HCT116 (cell line): ENCODE measurements at regions not wholly inside any gene's neighbourhood (a gene's known extent, or its start where the extent isn't known, plus 50 kb on each side); places are given as distances from the start of the nearest gene placed in this dataset.

Experiments
- ATAC-seq: fragments of 200-7000 bp; cut with Tn5 transposase; 2 replicates; pipeline ENCODE4 v1.9.1; 2020; ENCODE audit warnings: mild to moderate bottlenecking, moderate library complexity
- BruUV-seq: library from RNA; stranded (reverse); fragments of 400-500 nt; replicated peaks from 2 replicates; lab custom pipeline; 2021; lab: Mats Ljungman, UMichigan
- CTCF ChIA-PET: fragments of 300-600 bp; sonication (Branson Sonifier 250); formaldehyde crosslinking; loops from one replicate; lab custom pipeline; 2021; ENCODE audit warnings: antibody characterized with exemption; lab: Charles Lee
- POLR2A ChIA-PET: fragments of 300-600, 350-600 bp; sonication (Branson Sonifier 250); formaldehyde crosslinking; loops from one replicate; lab custom pipeline; 2021; ENCODE audit warnings: antibody characterized with exemption; lab: Charles Lee
- RAD21 ChIA-PET, 2 experiments: fragments of 300-600 bp; sonication (Branson Sonifier 250); formaldehyde crosslinking; loops; one replicate each; lab custom pipeline; 2023; ENCODE audit warnings: low total read pairs in 2 of 2; ENCODE audit not compliant: uncharacterized antibody in 2 of 2, unreplicated experiment in 2 of 2, low non-redundant PET in 1 of 2; lab: Charles Lee
- DNase-seq: peaks from one replicate; pipeline ENCODE4 v3.0.0-alpha.2; 2010; ENCODE audit warnings: low read depth, low spot score
- H2AFZ ChIP-seq: fragments of 200-600 bp; shearing (Covaris generic), sonication (generic); 2 replicates; pipeline ENCODE4 v1.6.1; 2017; ENCODE audit warnings: low read depth, mixed run types, mixed read lengths, antibody characterized with exemption, low read length; ENCODE audit not compliant: poor library complexity, severe bottlenecking
- H3K27ac ChIP-seq: 2 replicates; pipeline ENCODE4 v1.5.1; 2012; ENCODE audit warnings: low read depth, low read length
- H3K27me3 ChIP-seq: fragments of 200-600 bp; sonication (generic); 2 replicates; pipeline ENCODE4 v1.6.1; 2016; ENCODE audit warnings: mixed run types, low read length, mixed read lengths; ENCODE audit not compliant: insufficient read depth
- H3K36me3 ChIP-seq, 2 experiments: fragments of 200-500 bp in 1 of 2; fragments of 200-600 bp in 1 of 2; sonication (Bioruptor generic) in 1 of 2; sonication (generic) in 1 of 2; 2 replicates each; pipeline versions ENCODE4 v1.5.1 to v1.6.1; 2014 to 2016; ENCODE audit warnings: low read length in 2 of 2, inconsistent platforms in 1 of 2, mixed read lengths in 1 of 2, mixed run types in 1 of 2; ENCODE audit not compliant: insufficient read depth in 2 of 2, control insufficient read depth in 1 of 2
- H3K4me1 ChIP-seq, 2 experiments: fragments of 200-600 bp in 1 of 2; sonication (generic) in 1 of 2; 2 replicates each; pipeline versions ENCODE4 v1.5.1 to v1.6.1; 2012 to 2017; ENCODE audit warnings: low read length in 2 of 2, inconsistent platforms in 1 of 2, mild to moderate bottlenecking in 1 of 2, mixed read lengths in 1 of 2, mixed run types in 1 of 2, moderate library complexity in 1 of 2; ENCODE audit not compliant: insufficient read depth in 2 of 2, control insufficient read depth in 1 of 2
- H3K4me2 ChIP-seq: fragments of 200-600 bp; sonication (generic); 2 replicates; pipeline ENCODE4 v1.6.1; 2017; ENCODE audit warnings: mixed run types, low read length, mixed read lengths
- H3K4me3 ChIP-seq, 2 experiments: fragments of 200-600 bp in 1 of 2; sonication (generic) in 1 of 2; replicated peaks in 1 of 2; 2 replicates each; pipeline ENCODE4 v1.5.1; 2011 to 2016; ENCODE audit warnings: low read length in 2 of 2, control low read depth in 1 of 2, low read depth in 1 of 2, mild to moderate bottlenecking in 1 of 2, mixed read lengths in 1 of 2, mixed run types in 1 of 2
- H3K79me2 ChIP-seq: fragments of 200-600 bp; sonication (generic); 2 replicates; pipeline ENCODE4 v1.6.1; 2017; ENCODE audit warnings: mild to moderate bottlenecking, mixed run types, low read length, moderate library complexity, mixed read lengths; ENCODE audit not compliant: insufficient read depth
- H3K9ac ChIP-seq: fragments of 200-600 bp; sonication (generic); 2 replicates; pipeline ENCODE4 v1.6.1; 2016; ENCODE audit warnings: low read length, mixed read lengths
- H3K9me2 ChIP-seq: fragments of 200-600 bp; sonication (generic), shearing (Covaris generic); 2 replicates; pipeline ENCODE4 v1.6.1; 2017; ENCODE audit warnings: mixed run types, mild to moderate bottlenecking, moderate library complexity; ENCODE audit not compliant: insufficient read depth
- H3K9me3 ChIP-seq, 2 experiments: fragments of 200-500 bp in 1 of 2; fragments of 200-600 bp in 1 of 2; sonication (Bioruptor generic) in 1 of 2; sonication (generic) in 1 of 2; 2 replicates each; pipeline ENCODE4 v1.6.1; 2014 to 2017; ENCODE audit warnings: low read length in 2 of 2, mixed read lengths in 2 of 2, inconsistent platforms in 1 of 2, low read depth in 1 of 2, mild to moderate bottlenecking in 1 of 2, mixed run types in 1 of 2, moderate library complexity in 1 of 2; ENCODE audit not compliant: control insufficient read depth in 1 of 2, insufficient read depth in 1 of 2
- H4K20me1 ChIP-seq: fragments of 200-600 bp; sonication (generic), shearing (Covaris generic); 2 replicates; pipeline ENCODE4 v1.6.1; 2017; ENCODE audit warnings: mixed run types, mild to moderate bottlenecking, moderate library complexity; ENCODE audit not compliant: insufficient read depth
- CBX3 ChIP-seq: IDR thresholded peaks from 2 replicates; pipeline ENCODE4 v1.6.1; 2012; ENCODE audit warnings: low read depth
- CEBPB ChIP-seq: IDR thresholded peaks from 2 replicates; pipeline ENCODE4 v1.6.1; 2012; ENCODE audit warnings: low read depth
- EGR1 ChIP-seq: IDR thresholded peaks from 2 replicates; pipeline ENCODE4 v1.6.1; 2012; ENCODE audit warnings: low read depth
- EZH2 ChIP-seq: fragments of 200-600 bp; sonication (generic); IDR thresholded peaks from 2 replicates; pipeline ENCODE4 v1.6.1; 2017; ENCODE audit warnings: antibody characterized with exemption, mixed run types
- JUND ChIP-seq: IDR thresholded peaks from 2 replicates; pipeline ENCODE4 v1.6.1; 2012
- POLR2A ChIP-seq: IDR thresholded peaks from 2 replicates; pipeline ENCODE4 v1.7.0; 2011; ENCODE audit warnings: borderline replicate concordance; ENCODE audit not compliant: insufficient read depth, insufficient read length; ENCODE audit errors: extremely low read depth
- RAD21 ChIP-seq: IDR thresholded peaks from 2 replicates; pipeline ENCODE4 v1.6.1; 2012; ENCODE audit warnings: low read depth, mild to moderate bottlenecking
- SP1 ChIP-seq: IDR thresholded peaks from 2 replicates; pipeline ENCODE4 v1.6.1; 2012; ENCODE audit warnings: low read depth
- SRF ChIP-seq: IDR thresholded peaks from 2 replicates; pipeline ENCODE4 v1.6.1; 2012; ENCODE audit warnings: low read depth
- TCF7L2 ChIP-seq: IDR thresholded peaks from 2 replicates; pipeline ENCODE4 v1.7.0; 2011; ENCODE audit warnings: borderline replicate concordance, inconsistent platforms; ENCODE audit not compliant: insufficient read depth, insufficient read length; ENCODE audit errors: extremely low read depth
- YY1 ChIP-seq: IDR thresholded peaks from 2 replicates; pipeline ENCODE4 v1.6.1; 2011; ENCODE audit warnings: low read length, low read depth, moderate library complexity, mild to moderate bottlenecking; ENCODE audit not compliant: insufficient replicate concordance; ENCODE audit errors: extremely low read depth
- ZFX ChIP-seq: fragments of 450-650 bp; IDR thresholded peaks from 2 replicates; pipeline ENCODE4 v1.6.1; 2017
- intact Hi-C: fragments of 100-400 bp; cut with micrococcal nuclease; formaldehyde crosslinking; loops from 2 replicates; pipeline ENCODE4 v1.10.0; 2022
- TF ChIP-seq, protein P1 (sequence below): IDR thresholded peaks from 2 replicates; pipeline ENCODE4 v1.6.1; 2012
- TF ChIP-seq, protein P2 (sequence below): IDR thresholded peaks from 2 replicates; pipeline ENCODE4 v1.6.1; 2012; ENCODE audit warnings: low read depth

DNA sequence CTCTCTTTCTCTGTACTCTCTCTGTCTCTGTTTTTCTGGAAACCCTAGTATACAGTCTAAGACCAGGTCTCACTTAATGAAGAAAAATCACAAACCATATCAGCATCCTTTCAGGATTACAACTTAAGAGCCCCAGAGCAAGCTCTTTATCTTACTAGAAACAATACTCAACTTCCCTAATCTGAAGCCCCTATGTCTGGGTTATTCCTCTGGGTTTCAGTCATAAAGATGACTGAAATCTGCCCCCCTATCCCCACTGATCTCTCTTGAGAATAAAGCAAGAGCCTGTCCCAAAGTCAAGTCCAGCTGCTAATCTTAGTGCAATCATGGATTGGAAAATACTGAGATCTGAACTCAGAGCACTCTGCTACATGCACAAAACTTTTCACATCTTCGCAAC, 53.9 kb upstream of the PICALM start (continued):
- TF ChIP-seq, protein P1, sequence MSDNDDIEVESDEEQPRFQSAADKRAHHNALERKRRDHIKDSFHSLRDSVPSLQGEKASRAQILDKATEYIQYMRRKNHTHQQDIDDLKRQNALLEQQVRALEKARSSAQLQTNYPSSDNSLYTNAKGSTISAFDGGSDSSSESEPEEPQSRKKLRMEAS: no peak
- no peak for TF ChIP-seq SP1
- no peak for TF ChIP-seq SRF
- no peak for TF ChIP-seq EZH2
- TF ChIP-seq EGR1: no peak
- TF ChIP-seq POLR2A: no peak
- TF ChIP-seq CBX3: no peak
- TF ChIP-seq ZFX: no peak

DNA sequence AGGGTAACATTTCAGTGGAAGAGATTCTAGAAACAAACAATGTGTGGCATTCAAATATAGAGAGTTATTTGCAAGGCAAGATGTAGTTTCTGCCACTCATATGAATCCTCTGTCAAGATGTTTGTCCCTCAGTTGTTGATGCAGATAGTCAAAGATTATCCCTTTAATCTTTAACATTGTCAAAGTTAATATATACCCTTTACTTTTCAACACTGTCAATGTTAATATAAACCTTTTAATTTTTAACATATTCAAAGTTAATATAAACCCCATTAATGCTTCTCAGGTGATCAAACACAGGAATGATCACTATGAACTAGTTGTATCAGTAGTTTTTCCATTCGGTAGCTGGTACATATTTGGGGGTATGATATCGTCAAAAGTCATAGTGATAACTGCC, 51.9 kb upstream of the PICALM start:
- Histone ChIP-seq H3K27me3 (no peaks in the 10 kb centered on the region), H3K79me2 (no peaks in the 10 kb centered on the region), H3K27ac (no peak overlapping the region), H4K20me1 (no peaks in the 10 kb centered on the region), H3K9me2 (no peaks in the 10 kb centered on the region), H3K4me3 (no peak overlapping the region), H3K36me3 (no peaks in the 10 kb centered on the region), H3K9me3 (no peaks in the 10 kb centered on the region), H3K4me1 (peaks cover 0 to 6% of the 10 kb centered on the region in 2 experiments; a peak in 1 of 4 replicates), H2AFZ (no peak overlapping the region), H3K4me2 (no peak overlapping the region), H3K9ac (no peak overlapping the region)
- no peak for DNase-seq
- ChIA-PET CTCF (no interaction called here), POLR2A (no interaction called here), RAD21 (no interaction called here)
- intact Hi-C loops: no loop called here
- ATAC-seq: no peak
- BruUV-seq: no TSS peak
- TF ChIP-seq SRF: no peak
- no peak for TF ChIP-seq RAD21
- TF ChIP-seq CEBPB: no peak
- no peak for TF ChIP-seq SP1
- TF ChIP-seq, protein P1: no peak

DNA sequence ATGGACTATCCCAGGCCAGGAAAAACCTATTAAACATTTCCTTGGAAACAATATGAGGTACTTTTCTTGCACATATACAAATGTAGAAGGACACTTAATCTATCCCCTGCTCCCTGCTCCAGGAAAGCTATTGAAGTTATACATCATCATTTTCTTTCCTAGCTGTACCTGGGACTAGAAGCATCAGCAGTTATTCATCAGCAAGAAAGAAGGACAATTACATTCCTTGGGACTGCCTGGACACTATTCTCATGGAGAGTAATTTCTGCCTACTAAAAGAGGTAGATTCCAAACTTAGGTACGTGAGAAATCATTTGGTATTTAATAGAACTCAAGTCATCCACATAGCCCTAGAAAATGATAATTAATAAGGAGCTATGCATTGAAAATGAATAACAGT, 51.0 kb upstream of the PICALM start:
- Histone ChIP-seq H4K20me1 (no peaks in the 10 kb centered on the region), H3K9ac (no peak overlapping the region), H3K27me3 (no peaks in the 10 kb centered on the region), H3K4me1 (peaks cover 0 to 6% of the 10 kb centered on the region in 2 experiments; a peak in 1 of 4 replicates), H3K9me2 (no peaks in the 10 kb centered on the region), H3K4me3 (no peak overlapping the region), H3K4me2 (no peak overlapping the region), H3K27ac (no peak overlapping the region), H2AFZ (no peak overlapping the region), H3K79me2 (no peaks in the 10 kb centered on the region), H3K9me3 (no peaks in the 10 kb centered on the region), H3K36me3 (no peaks in the 10 kb centered on the region)
- CTCF ChIA-PET: no interaction called here
- no peak for TF ChIP-seq TCF7L2
- no peak for TF ChIP-seq JUND
- no peak for TF ChIP-seq CEBPB
- no peak for TF ChIP-seq YY1
- no peak for TF ChIP-seq EGR1
- no peak for TF ChIP-seq CBX3
- TF ChIP-seq SP1: no peak
- TF ChIP-seq, protein P2, sequence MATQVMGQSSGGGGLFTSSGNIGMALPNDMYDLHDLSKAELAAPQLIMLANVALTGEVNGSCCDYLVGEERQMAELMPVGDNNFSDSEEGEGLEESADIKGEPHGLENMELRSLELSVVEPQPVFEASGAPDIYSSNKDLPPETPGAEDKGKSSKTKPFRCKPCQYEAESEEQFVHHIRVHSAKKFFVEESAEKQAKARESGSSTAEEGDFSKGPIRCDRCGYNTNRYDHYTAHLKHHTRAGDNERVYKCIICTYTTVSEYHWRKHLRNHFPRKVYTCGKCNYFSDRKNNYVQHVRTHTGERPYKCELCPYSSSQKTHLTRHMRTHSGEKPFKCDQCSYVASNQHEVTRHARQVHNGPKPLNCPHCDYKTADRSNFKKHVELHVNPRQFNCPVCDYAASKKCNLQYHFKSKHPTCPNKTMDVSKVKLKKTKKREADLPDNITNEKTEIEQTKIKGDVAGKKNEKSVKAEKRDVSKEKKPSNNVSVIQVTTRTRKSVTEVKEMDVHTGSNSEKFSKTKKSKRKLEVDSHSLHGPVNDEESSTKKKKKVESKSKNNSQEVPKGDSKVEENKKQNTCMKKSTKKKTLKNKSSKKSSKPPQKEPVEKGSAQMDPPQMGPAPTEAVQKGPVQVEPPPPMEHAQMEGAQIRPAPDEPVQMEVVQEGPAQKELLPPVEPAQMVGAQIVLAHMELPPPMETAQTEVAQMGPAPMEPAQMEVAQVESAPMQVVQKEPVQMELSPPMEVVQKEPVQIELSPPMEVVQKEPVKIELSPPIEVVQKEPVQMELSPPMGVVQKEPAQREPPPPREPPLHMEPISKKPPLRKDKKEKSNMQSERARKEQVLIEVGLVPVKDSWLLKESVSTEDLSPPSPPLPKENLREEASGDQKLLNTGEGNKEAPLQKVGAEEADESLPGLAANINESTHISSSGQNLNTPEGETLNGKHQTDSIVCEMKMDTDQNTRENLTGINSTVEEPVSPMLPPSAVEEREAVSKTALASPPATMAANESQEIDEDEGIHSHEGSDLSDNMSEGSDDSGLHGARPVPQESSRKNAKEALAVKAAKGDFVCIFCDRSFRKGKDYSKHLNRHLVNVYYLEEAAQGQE: no peak
- no peak for TF ChIP-seq POLR2A
- TF ChIP-seq, protein P1: no peak
- POLR2A ChIA-PET: no interaction called here
- RAD21 ChIA-PET: no interaction called here
- no TSS peak for BruUV-seq
- DNase-seq: no peak
- no peak for ATAC-seq
- intact Hi-C loops: no loop called here
